Glomerular visceral epithelial cell (primary cell): ENCODE measurements at regions not wholly inside any gene's neighbourhood (a gene's known extent, or its start where the extent isn't known, plus 50 kb on each side); places are given as distances from the start of the nearest gene placed in this dataset.
A peak's percentile ranks its signal among the peaks of the same experiment; 100 is the strongest.

Experiments used
- DNase-seq: peaks from one replicate; pipeline ENCODE4 v3.0.0-alpha.2; 2016; ENCODE audit errors: extremely low spot score

DNA sequence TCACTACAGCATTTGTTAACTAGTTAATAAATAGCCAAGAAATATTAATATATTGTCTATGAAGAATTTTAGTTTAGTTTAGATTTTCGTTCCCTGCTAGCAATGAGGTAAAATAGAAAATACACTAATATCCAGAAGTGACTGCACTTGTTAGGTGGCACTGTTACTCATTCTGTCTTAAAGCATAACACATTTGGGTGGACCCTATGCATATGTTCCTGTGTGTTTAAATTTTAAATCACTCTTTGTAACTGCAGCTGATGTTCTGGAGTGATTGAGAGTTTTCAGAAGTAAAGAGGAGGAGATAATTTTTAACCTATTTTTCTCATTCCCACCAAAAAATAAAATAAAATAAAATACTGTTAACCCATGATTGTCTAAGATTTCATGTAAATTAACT lies 73.9 kb upstream of the SOX4 start:
- DNase-seq, result no peak

- no peak for DNase-seq
Observed at GRCh38 chr6:21521276-21521675, 72.3 kb upstream of the SOX4 start.

GRCh38 chr6:21522143-21522747 lies 71.3 kb upstream of the SOX4 start:
- DNase-seq, result no peak

DNA sequence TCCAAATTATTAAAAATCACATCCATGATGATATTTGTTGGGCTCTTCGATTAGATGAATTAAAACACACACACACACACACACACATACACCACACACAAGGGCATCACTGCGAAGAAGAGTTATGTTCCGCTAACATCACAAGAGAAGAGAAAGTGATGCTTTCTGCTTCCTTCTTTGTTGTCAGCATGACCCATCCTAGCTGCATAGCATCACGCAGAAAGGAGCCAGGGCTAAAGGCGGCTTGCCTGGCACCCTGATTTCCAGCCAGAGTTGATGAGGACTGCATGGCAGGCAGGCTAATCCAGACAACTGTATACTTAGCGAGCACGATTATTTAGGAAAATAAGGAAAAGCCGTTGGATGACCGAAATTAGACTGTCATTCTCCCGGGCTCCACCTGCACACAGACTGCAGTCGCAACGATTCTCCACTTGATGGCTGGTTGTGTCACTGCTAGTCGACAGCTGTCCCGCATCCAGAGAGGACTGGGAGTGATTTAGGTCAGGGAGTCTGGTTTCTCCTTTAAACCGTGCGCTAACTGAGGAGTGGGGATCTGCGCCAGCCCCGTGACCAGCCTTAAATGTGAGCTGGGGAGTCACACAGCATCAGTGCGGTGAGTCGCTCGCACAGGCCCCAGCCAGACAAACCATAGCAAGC lies 70.6 kb upstream of the SOX4 start:
- no peak for DNase-seq

DNA sequence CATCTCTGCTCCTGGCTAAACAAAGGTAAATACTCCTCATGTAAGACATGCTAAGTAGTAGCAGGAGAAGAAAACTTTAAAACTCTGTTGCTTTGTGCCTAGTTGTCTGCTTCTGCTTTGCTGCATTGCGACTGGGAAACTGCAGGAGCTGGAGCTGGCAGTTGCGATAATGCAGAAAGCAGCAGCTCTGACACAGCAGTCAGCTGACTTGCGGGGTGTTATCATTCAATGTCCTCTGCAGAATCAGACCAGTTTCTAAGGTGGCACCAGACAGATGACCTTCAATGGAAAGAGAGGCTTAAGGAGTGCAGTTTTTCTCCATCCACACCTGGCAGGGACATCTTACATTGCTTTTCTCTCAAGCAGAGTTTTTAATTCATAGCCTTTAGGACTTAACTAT lies 69.9 kb upstream of the SOX4 start:
- no peak for DNase-seq

DNA sequence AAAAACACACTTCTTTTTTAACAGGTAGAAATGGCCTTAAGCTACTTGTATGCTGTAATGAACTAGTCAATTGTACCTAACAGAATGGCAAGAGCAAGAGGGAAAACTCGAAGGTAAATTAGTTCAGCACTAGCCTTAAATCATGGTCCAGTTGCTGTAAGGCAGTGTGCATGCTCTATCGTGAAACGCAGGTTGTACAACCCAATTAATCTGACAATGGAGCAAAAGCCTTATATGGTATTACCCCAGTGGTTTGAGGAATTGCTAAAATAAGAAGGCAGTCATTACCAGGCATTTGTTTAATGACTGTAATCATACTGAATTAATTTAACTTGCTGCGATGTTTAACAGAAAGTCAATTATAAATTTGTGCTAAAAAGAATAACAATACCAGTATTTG lies 69.3 kb upstream of the SOX4 start:
- no peak for DNase-seq

- no peak for DNase-seq
Observed at GRCh38 chr6:21526974-21527373, 66.6 kb upstream of the SOX4 start.

GRCh38 chr6:21527731-21528130 lies 65.8 kb upstream of the SOX4 start:
- peak; percentile 2 for DNase-seq

- DNase-seq, result no peak
Observed at GRCh38 chr6:21529431-21529830, 64.1 kb upstream of the SOX4 start.

DNA sequence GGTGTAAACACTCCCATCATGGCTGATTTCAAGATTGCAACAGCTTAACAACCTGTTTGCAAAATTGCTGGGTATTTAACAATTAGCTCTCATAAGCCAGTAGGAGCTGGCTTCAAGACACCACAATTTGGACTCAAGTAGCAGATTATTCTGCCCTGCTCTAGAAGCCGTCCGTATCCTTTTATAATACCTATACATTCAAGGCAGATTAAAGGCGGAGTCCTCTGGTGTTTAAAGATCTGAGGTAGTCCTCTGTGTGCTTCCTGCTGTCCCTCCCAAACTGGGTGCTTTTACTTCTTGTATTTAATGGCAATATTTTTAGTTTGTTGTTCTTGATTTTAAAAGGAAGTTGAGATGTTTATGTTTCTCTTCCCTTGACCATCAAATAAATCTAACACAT lies 62.2 kb upstream of the SOX4 start:
- DNase-seq, result no peak

- no peak for DNase-seq
Observed at GRCh38 chr6:21533678-21534077, 59.9 kb upstream of the SOX4 start.

DNA sequence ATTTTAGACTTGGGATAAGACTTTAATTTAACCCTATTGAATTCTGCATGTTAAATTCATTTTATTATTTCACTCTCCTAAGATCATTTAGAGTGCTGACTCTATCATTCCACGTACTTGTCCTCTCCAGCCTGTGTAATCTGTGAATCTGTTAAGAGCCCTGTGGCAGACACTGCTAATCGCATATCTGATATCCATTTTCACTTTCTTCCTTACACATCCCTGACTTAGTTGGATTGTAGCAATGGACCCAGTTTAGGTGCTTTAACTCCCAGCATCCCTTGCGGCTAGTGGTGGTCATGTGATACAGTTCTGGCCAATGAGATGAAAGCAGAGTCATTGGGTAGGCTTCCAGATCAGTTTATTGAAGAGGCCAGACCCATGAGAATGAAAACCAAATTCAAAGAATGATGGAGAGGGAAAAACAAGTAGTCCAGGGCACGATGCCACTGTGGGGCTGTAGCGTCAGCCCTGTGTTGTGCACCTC lies 57.2 kb upstream of the SOX4 start:
- no peak for DNase-seq

DNA sequence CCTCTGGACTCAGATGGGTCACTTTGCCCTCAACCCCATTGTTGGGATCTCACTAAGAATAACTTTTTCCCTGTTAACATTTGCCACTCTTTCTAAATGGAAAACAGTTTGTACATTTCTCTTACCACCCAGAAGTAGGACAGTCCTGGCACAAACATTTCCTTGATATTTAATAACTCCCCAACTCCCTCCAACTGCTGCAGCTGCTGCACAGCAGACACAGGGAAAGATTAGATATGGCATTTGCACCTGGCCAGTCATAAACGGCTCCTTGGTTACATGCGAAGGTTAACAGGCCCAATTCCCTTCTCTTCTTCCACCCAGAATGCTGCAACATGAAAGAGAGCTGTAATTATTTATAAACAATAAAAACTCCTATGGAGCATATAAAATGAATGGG lies 55.9 kb upstream of the SOX4 start:
- DNase-seq, result no peak

GRCh38 chr6:21538186-21538798 lies 55.3 kb upstream of the SOX4 start:
- peak; percentile 15 for DNase-seq

DNA sequence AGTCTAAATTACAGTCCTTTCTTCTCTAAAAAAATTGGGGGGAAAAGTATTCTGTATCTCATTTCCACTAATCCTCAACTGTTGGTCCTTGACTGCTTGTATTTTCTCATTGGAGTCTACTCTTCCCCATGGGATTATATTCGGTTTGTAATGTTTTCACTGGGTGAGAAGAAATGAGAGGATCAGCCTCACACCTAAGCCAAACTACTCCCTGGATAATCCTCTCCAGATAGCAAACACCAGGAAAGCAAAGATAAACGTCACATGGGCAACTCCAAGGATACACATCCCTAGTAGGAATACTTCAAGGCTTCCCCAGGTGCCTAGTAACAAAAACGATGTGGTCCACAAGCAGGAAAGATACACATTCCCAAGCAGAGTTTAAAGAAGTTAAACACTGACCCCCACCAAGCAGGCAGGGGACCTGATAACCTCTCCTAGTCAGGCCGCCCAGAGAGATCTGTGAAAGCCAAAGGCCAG lies 53.9 kb upstream of the SOX4 start:
- DNase-seq, result no peak
